GM12875 (cell line): ENCODE measurements at regions not wholly inside any gene's neighbourhood (a gene's known extent, or its start where the extent isn't known, plus 50 kb on each side); places are given as distances from the start of the nearest gene placed in this dataset.
"Not testable (repeated sequence)": the region's sequence is repeated elsewhere in the genome, so short reads cannot be mapped to it uniquely, and the experiment has no call there.

Source experiments
- H3K4me3 ChIP-seq: one replicate; pipeline ENCODE4 v1.5.1; 2011; ENCODE audit warnings: low read depth, low read length, control low read depth
- CTCF ChIP-seq: IDR thresholded peaks from 2 replicates; pipeline ENCODE4 v1.5.1; 2011; ENCODE audit warnings: low read depth, mild to moderate bottlenecking, control low read depth, inconsistent platforms, low read length, moderate library complexity, borderline replicate concordance; ENCODE audit not compliant: insufficient read depth

- H3K4me3 ChIP-seq: no peak overlapping the region
- no peak for TF ChIP-seq CTCF
Measured at GRCh38 chr17:21495281-21495680, 119.1 kb downstream of the KCNJ12 start.

- TF ChIP-seq CTCF: no peak
- no peak overlapping the region for H3K4me3 ChIP-seq
Measured at GRCh38 chr17:21500064-21500463, 123.9 kb downstream of the KCNJ12 start.

- H3K4me3 ChIP-seq: not testable (repeated sequence)
Measured at GRCh38 chr17:21501927-21502700, 126.0 kb downstream of the KCNJ12 start.

GRCh38 chr17:21505819-21506815 lies 130.0 kb downstream of the KCNJ12 start:
- no peak for TF ChIP-seq CTCF
- H3K4me3 ChIP-seq: no peak overlapping the region

GRCh38 chr17:21507806-21508205 lies 131.6 kb downstream of the KCNJ12 start:
- not testable (repeated sequence) for H3K4me3 ChIP-seq

- no peak for TF ChIP-seq CTCF
Measured at GRCh38 chr17:21508211-21508610, 132.1 kb downstream of the KCNJ12 start.

GRCh38 chr17:21509356-21509755 lies 133.2 kb downstream of the KCNJ12 start:
- not testable (repeated sequence) for H3K4me3 ChIP-seq

More at GRCh38 chr17:21508211-21508610, 132.1 kb downstream of the KCNJ12 start:
- H3K4me3 ChIP-seq: no peak overlapping the region

- H3K4me3 ChIP-seq: no peak overlapping the region
- no peak for TF ChIP-seq CTCF
Measured at GRCh38 chr17:21510686-21511362, 134.7 kb downstream of the KCNJ12 start.
